ENCODE measurements at regions not wholly inside any gene's neighbourhood (a gene's known extent, or its start where the extent isn't known, plus 50 kb on each side); places are given as distances from the start of the nearest gene placed in this dataset.
"Not testable (repeated sequence)": the region's sequence is repeated elsewhere in the genome, so short reads cannot be mapped to it uniquely, and the experiment has no call there.

- DNase-seq (ENCODE audit: low read depth): no peak
These were observed 142.3 kb downstream of the IGLL1 start for GRCh38 chr22:23437779-23438178.

DNA sequence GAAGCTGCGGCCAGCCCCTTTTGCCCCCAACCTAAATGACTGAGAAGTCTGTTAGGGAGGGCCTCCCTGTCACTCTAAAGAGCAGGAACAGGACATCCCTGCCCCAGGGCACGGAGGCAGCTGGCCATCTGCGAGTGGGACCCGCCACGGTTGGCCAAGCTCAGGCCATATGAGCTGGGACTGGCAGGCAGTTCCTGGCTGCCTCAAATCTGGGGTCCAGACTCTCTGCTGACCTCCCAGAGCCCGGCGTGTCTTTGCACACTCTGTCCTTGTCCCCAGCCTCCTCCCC is 143.0 kb downstream of the IGLL1 start:
- not testable (repeated sequence) for DNase-seq (ENCODE audit: low read depth)

DNA sequence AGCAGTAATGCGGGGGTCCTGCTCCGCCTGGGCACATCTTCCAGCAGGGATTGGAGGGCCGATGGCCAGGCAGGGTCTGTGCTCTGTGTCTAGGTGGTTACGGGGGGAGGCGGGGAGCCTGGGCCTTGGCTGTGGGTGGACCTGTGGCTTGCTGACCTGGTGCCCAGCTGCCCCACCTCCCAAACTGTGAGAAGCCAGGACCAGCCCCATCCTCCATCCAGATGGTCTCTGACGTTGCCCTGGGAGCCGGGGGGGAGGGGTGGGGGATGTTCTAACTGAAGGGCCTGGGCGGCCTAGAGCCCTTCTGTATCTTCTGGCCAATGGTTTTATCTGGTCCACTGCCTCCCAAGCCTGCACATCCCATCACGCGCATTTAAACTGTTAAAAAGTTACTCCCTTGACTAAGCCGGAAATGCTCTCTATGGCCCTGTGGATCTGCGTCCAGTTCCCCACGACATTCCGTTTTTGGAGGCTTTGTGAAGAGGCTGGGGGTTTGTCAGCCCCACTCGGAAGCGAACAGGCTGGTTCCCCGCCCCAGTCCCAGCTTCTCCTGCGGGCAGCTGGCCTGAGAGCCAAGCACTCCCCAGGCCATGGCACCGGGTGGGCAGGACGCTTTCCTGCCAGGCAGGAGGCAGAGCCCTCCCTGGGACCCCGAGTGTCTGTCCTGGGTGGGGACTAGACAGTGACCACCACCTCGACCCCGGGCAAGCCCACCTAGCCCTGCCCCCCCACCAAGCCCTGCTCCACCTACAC is 143.6 kb downstream of the IGLL1 start:
- not testable (repeated sequence) for DNase-seq (ENCODE audit: low read depth)

DNA sequence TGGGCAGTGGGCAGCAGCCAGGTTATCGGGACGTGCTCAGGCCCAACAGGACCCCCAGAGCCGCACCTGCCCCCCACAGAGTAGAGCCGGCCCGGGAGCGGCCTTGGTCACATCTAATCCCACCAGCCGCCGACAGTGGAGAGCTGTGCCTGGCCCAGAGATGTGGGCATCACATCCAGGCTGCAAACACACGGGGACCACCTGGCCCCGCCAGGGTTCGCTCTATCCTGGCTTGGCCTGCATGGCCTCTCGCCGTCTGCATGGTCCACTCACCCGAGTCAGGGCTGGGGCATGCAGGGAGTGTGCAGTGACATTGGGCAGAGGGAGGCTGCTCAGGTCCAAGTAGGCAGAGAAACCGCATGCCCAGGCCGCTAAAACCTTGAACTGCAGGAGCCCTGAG is 144.9 kb downstream of the IGLL1 start:
- not testable (repeated sequence) for DNase-seq (ENCODE audit: low read depth)

DNA sequence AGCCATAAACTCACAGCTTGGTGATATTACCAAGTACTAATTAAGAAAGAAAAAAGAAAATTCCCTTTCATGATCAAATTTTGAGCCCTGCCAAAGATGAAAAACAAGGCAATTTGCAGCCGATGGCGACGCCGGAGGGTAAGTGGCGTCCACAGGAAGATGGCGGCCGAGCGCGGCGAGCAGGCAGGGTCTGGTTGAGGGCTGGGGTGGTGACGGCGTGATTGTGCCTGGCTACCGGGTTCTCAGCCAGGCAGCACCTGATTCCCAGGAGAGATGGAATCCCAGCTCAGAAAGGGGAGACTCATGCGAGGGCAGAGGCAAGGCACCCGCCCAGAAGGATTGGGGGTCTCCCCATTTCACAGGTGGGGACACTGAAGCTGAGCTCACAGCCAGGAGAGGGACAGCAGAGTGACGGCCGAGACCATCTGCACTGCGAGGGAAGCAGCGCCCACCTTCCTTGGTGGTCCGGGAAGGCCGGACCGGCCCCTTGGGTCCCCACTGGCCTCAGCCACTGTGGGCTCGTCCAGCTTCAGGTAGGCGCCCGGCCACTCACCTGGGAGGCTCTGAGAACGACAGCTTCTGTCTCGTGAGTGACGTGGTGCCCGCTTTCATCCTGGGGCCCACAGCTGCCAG is 145.8 kb downstream of the IGLL1 start:
- not testable (repeated sequence) for DNase-seq (ENCODE audit: low read depth)

DNA sequence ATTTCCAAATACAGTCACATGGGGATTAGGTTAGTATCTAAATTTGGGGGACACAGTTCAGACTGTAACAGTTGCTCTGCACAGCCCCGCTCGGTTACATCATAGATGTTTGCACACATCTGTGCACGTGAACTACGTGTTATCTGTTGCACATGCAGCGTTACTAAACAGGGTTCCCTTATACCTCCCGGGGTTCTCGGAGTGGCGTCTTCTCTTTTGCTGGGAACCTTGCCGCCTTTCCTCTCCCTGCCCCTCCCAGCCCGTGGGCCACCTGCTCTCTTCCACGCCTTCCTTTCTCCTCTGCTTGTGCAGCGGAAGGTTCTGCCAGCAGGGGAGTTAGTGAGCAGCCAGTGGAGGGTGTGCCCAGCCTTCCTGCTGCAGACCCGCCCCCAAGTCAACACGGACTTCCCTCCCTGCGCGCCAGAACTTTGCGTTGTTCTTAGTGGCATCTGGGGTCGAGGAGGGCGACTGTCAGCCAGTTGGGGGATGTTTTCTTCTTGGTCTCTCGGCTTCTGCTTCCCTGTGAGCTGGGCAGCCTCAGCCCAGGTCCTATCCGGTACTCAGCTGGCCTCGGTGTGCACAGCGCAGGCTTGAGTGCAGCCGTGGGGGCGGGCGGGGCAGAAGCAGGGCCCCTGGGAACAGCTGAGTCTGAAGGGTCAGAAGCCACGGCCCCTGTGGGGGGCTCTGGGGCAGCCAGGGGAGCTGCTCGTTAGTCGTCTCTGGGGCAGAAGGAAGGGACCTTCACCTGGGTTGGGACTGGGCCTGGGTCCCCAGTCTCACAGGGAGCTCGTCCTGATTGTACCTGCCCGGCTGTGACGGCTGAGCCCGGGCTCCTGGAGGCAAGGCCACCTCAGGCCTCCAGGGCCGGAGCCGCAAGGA is 146.7 kb downstream of the IGLL1 start:
- not testable (repeated sequence) for DNase-seq (ENCODE audit: low read depth)

- not testable (repeated sequence) for DNase-seq (ENCODE audit: low read depth)
These were observed 147.4 kb downstream of the IGLL1 start for GRCh38 chr22:23432719-23433118.

DNA sequence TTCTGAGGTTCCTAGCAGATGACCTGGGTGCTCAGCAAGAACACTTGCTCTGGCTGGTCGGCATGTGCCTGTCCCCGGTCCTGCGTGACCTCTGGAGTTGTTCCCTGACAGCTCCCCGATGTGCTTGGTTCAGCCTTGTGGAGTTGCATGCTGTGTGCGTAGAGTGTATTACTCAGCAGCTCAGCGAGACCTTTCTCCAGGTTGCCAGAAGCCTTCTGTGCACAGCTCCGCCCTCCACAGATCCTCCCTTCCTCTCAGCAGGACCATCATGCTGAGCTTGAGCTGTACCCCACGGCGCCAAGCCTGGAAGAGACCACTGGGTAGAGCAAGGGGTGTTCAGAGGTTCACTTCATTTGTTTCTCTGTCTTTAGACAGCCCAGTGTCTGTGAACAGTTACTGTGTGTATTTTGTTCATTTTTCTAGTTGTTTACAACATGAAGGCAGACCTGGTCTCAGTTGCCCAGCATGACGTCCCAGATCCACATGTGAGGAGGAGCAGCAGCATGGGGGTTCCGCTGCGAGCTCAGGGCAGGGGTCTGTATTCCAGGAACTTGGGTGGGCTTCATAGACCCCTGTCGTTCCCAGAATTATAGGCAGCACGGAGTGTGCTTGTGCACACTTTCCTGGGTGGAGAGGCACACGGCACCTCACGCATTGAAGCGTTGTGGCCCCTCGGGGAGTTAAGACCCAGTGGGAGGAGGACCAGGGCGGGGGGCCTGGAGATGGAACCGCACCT is 148.6 kb downstream of the IGLL1 start:
- DNase-seq (ENCODE audit: low read depth): no peak

DNA sequence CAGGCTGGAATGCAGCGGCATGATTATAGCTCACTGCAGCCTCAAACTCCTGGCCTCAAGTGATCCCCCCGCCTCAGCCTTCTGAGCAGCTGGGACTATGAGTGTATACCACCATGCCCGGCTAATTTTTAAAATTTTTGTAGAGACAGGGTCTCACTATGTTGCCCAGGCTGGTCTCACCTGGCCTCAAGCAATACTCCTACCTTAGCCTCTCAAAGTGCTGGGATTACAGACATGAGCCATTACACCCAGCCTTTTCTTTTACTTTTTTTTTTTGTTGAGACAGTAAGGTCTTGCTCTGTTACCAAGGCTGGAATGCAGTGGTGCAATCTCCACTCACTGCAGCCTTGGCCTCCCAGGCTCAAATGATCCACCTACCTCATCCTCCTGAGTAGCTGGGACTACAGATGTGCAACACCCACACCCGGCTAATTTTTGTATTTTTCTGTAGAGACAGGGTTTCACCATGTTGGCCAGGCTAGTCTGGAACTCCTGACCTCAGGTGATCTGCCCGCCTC is 155.5 kb downstream of the IGLL1 start:
- DNase-seq (ENCODE audit: low read depth): not testable (repeated sequence)

DNA sequence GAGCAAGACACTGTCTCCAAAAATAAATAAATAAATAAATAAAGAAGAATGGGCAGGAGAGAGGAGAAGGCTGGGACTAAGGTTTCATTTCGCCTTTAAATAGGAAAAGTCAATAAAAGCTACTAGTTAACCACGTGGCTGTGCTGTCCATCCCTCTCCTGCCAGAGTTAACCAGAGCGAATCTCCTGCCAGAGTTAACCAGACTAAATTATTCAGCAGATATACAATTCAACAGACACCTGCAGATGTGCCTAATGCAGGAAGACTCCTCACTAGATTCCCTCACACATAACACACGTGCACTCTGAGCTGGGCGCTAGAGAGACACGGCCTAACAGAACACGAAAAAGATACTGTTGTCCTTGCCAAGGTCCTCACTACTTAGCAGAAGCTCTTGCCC is 156.1 kb downstream of the IGLL1 start:
- DNase-seq (ENCODE audit: low read depth): no peak

GRCh38 chr22:23422281-23422680 is 157.8 kb downstream of the IGLL1 start:
- DNase-seq (ENCODE audit: low read depth): not testable (repeated sequence)

- not testable (repeated sequence) for DNase-seq (ENCODE audit: low read depth)
These were observed 158.8 kb downstream of the IGLL1 start for GRCh38 chr22:23421300-23421699.

- DNase-seq (ENCODE audit: low read depth): no peak
These were observed 160.2 kb downstream of the IGLL1 start for GRCh38 chr22:23419931-23420330.

DNA sequence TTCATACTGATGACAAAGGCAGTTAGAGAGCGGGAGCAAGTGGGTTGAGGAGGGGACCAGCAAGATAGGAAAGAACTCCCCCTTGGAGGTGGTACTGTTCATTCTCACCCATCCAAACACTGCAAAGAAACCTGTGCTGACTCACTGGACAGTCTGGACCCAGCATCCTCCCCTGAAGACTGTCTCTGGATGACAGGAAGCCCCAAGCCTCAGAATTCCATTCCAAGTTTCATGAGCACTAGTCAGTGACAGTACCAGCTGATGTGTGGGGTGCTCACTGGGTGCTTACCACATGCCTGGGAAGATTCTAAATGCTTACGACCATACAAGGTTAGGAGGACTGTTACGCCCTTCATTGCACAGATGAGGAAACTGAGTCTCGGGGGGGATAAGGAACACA is 160.9 kb downstream of the IGLL1 start:
- DNase-seq (ENCODE audit: low read depth): no peak

- no peak for DNase-seq (ENCODE audit: low read depth)
These were observed 161.8 kb downstream of the IGLL1 start for GRCh38 chr22:23418159-23418788.

DNA sequence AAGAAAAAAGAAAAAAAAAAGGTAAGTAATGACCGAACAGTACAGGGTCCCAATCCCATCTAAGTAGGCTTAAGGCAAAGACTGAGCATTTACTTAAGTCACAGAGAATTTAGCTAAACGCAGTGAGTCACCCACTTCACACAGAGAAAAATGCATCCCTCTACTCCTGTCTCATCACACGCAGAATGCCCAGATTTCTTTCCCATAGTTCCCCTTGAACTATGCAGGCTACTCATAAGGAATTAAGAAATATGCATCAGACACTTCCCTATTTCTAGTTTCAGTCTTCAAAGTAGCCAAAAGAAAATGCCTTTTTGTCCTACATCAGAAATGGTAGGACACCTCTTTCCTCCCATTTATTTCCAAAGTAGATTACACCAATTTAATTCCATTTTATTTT is 162.8 kb downstream of the IGLL1 start:
- DNase-seq (ENCODE audit: low read depth): not testable (repeated sequence)

DNA sequence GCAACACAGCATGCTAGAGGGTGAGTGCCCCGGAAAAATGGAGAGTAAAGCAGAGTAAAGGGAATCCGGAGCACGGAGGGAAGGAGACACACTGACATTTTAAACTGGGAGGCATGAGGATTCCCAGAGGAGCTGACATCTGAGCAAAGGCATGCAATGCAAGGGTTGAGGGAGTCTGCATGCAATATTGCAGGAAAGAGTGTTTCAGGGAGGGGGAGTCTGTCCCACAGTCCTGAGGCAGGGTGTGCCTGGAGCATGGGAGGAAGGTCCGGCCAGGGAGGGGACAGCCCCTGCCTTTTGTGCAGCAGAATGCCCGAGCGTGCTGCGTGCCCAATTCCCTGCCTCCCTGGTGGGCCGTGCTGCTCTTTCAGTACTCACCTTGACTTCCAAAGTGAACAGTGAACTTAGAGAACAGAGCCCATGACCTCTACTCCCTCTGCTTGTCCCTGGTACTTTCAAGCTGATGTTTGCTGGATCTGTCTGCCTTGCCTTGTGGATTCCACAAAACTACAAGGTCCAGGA is 163.9 kb downstream of the IGLL1 start:
- not testable (repeated sequence) for DNase-seq (ENCODE audit: low read depth)

DNA sequence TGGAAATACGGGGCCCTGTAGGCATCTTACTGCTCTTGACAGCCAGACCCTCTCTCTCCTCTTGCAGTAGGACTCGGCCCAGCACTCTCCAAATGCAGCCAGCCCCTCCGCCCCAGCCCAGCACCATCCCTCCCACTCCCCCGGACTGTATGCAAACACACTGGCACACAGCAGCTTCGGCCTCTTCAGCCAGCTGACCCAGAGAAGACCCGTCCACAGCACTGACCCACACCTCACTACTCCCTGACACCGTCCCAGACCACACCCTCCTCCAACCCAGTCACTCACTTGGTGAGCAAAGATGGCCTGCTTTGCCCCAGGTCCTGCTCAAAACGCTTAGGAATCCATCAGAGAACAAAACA is 164.6 kb downstream of the IGLL1 start:
- no peak for DNase-seq (ENCODE audit: low read depth)

DNA sequence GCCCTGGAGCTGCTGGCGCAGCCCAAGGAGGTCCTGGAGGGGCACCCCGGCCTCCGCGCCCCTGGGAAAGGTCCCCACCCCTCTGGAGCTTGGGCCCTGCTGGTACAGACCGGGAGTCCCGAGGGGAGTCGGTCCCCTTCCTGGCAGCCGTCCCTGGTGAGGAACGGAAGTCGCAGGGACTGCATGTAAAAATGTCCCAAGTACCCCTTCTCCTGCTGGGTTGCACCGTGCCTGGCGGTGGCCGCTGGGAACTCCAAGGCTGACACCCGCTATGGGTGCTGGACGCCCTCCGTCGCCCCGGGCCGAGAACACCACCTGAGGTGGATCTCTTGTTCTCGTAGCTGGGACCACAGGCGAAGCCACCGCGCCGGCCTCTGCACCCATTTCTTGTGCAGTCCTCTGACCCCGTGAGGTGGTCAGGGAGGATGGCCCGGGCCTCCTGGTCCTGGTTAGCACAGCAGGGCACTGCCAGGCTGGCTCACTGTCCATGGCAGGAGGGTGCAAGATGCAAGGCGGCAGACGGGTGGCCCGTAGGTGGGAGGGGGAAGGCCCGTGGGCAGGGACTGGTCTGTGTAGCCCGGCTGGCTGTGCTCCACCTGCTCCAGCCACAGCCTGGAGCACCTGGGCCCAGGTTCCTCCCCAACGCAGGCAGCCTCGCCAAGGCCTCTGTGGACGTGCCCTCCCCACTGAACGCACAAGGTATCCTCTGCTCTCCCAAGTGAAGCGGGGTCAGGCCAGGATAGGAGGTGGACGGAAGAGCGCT is 165.2 kb downstream of the IGLL1 start:
- no peak for DNase-seq (ENCODE audit: low read depth)

DNA sequence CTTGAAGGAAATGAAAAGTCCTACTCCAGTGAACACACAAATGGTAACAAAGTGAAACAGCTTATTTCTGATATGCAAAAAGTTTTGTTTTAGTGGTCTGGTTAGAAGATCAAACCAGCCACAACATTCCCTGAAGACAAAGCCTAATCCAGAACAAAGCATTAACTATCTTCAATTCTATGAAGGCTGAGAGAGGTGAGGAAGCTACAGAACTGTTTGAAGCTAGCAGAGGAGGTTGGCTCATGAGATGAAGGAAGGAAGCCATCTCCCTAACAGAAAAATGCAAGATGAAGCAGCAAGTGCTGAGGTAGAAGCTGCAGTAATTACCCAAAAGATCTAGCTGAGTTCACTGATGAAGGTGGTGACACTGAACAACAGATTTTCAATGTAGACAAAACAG is 168.4 kb downstream of the IGLL1 start:
- DNase-seq (ENCODE audit: low read depth): no peak

DNA sequence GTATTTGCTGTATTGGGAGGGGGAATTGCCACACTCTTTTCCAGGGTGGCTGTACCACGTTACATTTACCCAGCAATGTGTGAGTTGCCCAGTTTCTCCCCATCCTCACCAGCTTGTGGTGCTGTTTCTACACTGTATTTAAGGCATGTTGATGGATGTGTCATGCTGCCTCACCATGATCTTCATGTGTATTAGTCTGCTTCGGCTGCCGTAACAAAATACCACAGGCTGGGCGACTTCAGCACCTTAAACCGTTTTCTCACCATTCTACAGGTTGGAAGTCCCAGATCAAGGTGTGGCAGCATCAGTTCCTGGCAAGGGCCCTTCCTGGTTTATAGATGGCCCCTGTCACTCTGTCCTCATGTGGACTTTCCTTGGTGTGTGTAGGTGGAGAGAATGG is 169.7 kb downstream of the IGLL1 start:
- DNase-seq (ENCODE audit: low read depth): no peak
